ENCODE measurements at regions not wholly inside any gene's neighbourhood (a gene's known extent, or its start where the extent isn't known, plus 50 kb on each side); places are given as distances from the start of the nearest gene placed in this dataset.
"Not testable (repeated sequence)": the region's sequence is repeated elsewhere in the genome, so short reads cannot be mapped to it uniquely, and the experiment has no call there.

DNA sequence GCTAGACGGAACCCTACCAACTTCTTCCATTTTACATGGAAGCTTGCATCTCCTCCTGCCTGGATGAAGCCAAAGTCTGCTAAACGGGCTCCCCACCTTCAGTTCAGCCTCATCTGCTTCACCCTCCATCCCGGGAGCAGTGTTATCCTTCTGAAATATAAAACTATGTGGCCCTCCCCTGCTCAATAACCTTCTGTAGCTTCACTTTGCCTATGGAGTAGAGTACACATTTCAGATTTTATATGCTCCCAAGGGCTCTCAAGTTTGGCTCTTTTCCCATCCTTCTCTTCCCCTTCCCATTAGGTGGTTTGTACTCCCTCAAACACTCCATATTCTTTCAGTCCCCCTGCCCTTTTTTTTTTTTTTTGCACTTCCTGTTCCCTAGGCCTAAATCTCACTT, 115.9 kb upstream of the RAI2 start:
- ChIA-PET CTCF (no interaction called here), POLR2A (no interaction called here)
- no peak for TF ChIP-seq CTCF (IDR thresholded peaks at IDR 0.05; ENCODE audit: control extremely low read depth, extremely low read depth, low read depth, missing control alignments)
- no peak for DNase-seq (ENCODE audit: extremely low spot score)

- POLR2A ChIA-PET; CTCF ChIA-PET; DNase-seq (ENCODE audit: extremely low spot score): not testable (repeated sequence)
These were observed 114.3 kb upstream of the RAI2 start for GRCh38 chrX:17975349-17975748.

GRCh38 chrX:17968367-17968766, 107.3 kb upstream of the RAI2 start:
- CTCF ChIA-PET = no interaction called here
- POLR2A ChIA-PET = no interaction called here
- no peak for DNase-seq (ENCODE audit: extremely low spot score)
- TF ChIP-seq CTCF (IDR thresholded peaks at IDR 0.05; ENCODE audit: control extremely low read depth, extremely low read depth, low read depth, missing control alignments) = no peak

GRCh38 chrX:17967888-17968287, 106.8 kb upstream of the RAI2 start:
- POLR2A ChIA-PET = no interaction called here
- no peak for TF ChIP-seq CTCF (IDR thresholded peaks at IDR 0.05; ENCODE audit: control extremely low read depth, extremely low read depth, low read depth, missing control alignments)
- CTCF ChIA-PET = interaction anchor here (1.7 kb wide), 1 partner anchor 23 kb away, joined by 4 read pairs; no protein-coding TSS in a partner anchor
- DNase-seq (ENCODE audit: extremely low spot score) = no peak

GRCh38 chrX:17964871-17965270, 103.8 kb upstream of the RAI2 start:
- CTCF ChIA-PET = no interaction called here
- no peak for TF ChIP-seq CTCF (IDR thresholded peaks at IDR 0.05; ENCODE audit: control extremely low read depth, extremely low read depth, low read depth, missing control alignments)
- POLR2A ChIA-PET = no interaction called here
- no peak for DNase-seq (ENCODE audit: extremely low spot score)

DNA sequence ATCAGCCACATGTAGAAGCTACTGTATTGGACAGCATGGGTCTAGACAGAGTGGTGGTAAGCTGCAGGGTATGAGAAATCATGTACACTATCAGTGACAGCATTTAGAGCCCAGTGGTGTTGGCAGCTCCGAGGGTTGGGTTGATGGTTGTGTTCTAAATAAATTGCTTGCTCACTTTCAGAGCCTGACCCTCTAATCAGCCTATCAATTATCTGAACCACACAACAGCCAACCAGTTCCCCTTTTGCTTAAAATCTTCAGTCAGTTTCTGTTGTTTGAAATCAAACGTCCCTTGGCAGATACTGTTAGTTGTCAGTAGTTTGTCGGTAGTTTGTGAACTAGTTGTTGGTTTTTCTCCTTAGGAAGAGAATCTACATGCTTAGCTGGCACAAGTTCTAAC, 99.8 kb upstream of the RAI2 start:
- DNase-seq (ENCODE audit: extremely low spot score) = no peak
- ChIA-PET POLR2A (no interaction called here), CTCF (interaction anchor here (2.7 kb wide), 1 partner anchor 16 kb away, joined by 12 read pairs; no protein-coding TSS in a partner anchor)
- no peak for TF ChIP-seq CTCF (IDR thresholded peaks at IDR 0.05; ENCODE audit: control extremely low read depth, extremely low read depth, low read depth, missing control alignments)

- peak; percentile 32 for TF ChIP-seq CTCF (IDR thresholded peaks at IDR 0.05; ENCODE audit: control extremely low read depth, extremely low read depth, low read depth, missing control alignments)
- CTCF ChIA-PET = interaction anchor here (0.6 to 3.3 kb wide), 9 partner anchors 12 to 1389 kb away, joined by 3 to 12 read pairs (median 4); no protein-coding TSS in a partner anchor
- peak; percentile 5 for DNase-seq (ENCODE audit: extremely low spot score)
- POLR2A ChIA-PET = no interaction called here
These were observed 83.9 kb upstream of the RAI2 start for GRCh38 chrX:17944833-17945497.

GRCh38 chrX:17941171-17941570, 80.1 kb upstream of the RAI2 start:
- DNase-seq (ENCODE audit: extremely low spot score); CTCF ChIA-PET; POLR2A ChIA-PET: not testable (repeated sequence)
